ENCODE measurements at regions not wholly inside any gene's neighbourhood (a gene's known extent, or its start where the extent isn't known, plus 50 kb on each side); places are given as distances from the start of the nearest gene placed in this dataset.

- Mint-ChIP-seq H3K4me1 (ENCODE audit: low read depth) (no peaks in the 10 kb centered on the region), H3K4me3 (no peak overlapping the region), H3K27me3 (ENCODE audit: low read depth) (no peaks in the 10 kb centered on the region), H3K9me3 (no peaks in the 10 kb centered on the region), H3K36me3 (ENCODE audit: insufficient read depth) (no peaks in the 10 kb centered on the region)
- ATAC-seq (no peak), DNase-seq (no peak)
Measured at GRCh38 chr14:98059106-98059505, 1212.9 kb downstream of the BCL11B start.

- no peaks in the 10 kb centered on the region for H3K4me1 Mint-ChIP-seq (ENCODE audit: low read depth)
- no peaks in the 10 kb centered on the region for H3K9me3 Mint-ChIP-seq
- DNase-seq (no peak), ATAC-seq (no peak)
- no peak overlapping the region for H3K4me3 Mint-ChIP-seq
- H3K36me3 Mint-ChIP-seq (ENCODE audit: insufficient read depth): no peaks in the 10 kb centered on the region
- H3K27me3 Mint-ChIP-seq (ENCODE audit: low read depth): no peaks in the 10 kb centered on the region
Measured at GRCh38 chr14:98062083-98062482, 1209.9 kb downstream of the BCL11B start.

- DNase-seq (no peak), ATAC-seq (no peak)
- Mint-ChIP-seq H3K27me3 (ENCODE audit: low read depth) (no peaks in the 10 kb centered on the region), H3K4me1 (ENCODE audit: low read depth) (peaks cover 2% of the 10 kb centered on the region), H3K36me3 (ENCODE audit: insufficient read depth) (no peaks in the 10 kb centered on the region), H3K9me3 (no peaks in the 10 kb centered on the region), H3K4me3 (no peak overlapping the region)
Measured at GRCh38 chr14:98069712-98070171, 1202.3 kb downstream of the BCL11B start.

- Mint-ChIP-seq H3K4me1 (ENCODE audit: low read depth) (peaks cover 2% of the 10 kb centered on the region), H3K4me3 (no peak overlapping the region), H3K9me3 (no peaks in the 10 kb centered on the region), H3K27me3 (ENCODE audit: low read depth) (no peaks in the 10 kb centered on the region), H3K36me3 (ENCODE audit: insufficient read depth) (no peaks in the 10 kb centered on the region)
- ATAC-seq (no peak), DNase-seq (no peak)
Measured at GRCh38 chr14:98070536-98070935, 1201.5 kb downstream of the BCL11B start.

- no peaks in the 10 kb centered on the region for H3K9me3 Mint-ChIP-seq
- no peaks in the 10 kb centered on the region for H3K36me3 Mint-ChIP-seq (ENCODE audit: insufficient read depth)
- no peak overlapping the region for H3K4me3 Mint-ChIP-seq
- DNase-seq (no peak), ATAC-seq (no peak)
- peaks cover 2% of the 10 kb centered on the region for H3K4me1 Mint-ChIP-seq (ENCODE audit: low read depth)
- H3K27me3 Mint-ChIP-seq (ENCODE audit: low read depth): no peaks in the 10 kb centered on the region
Measured at GRCh38 chr14:98074111-98074510, 1197.9 kb downstream of the BCL11B start.

- H3K4me3 Mint-ChIP-seq: no peak overlapping the region
- no peaks in the 10 kb centered on the region for H3K9me3 Mint-ChIP-seq
- no peaks in the 10 kb centered on the region for H3K27me3 Mint-ChIP-seq (ENCODE audit: low read depth)
- H3K36me3 Mint-ChIP-seq (ENCODE audit: insufficient read depth): no peaks in the 10 kb centered on the region
- no peaks in the 10 kb centered on the region for H3K4me1 Mint-ChIP-seq (ENCODE audit: low read depth)
- DNase-seq (no peak), ATAC-seq (no peak)
Measured at GRCh38 chr14:98077176-98077575, 1194.8 kb downstream of the BCL11B start.

GRCh38 chr14:98082833-98083232 is 1189.2 kb downstream of the BCL11B start:
- no peak overlapping the region for H3K4me3 Mint-ChIP-seq
- H3K9me3 Mint-ChIP-seq: no peaks in the 10 kb centered on the region
- DNase-seq: no peak
- H3K4me1 Mint-ChIP-seq (ENCODE audit: low read depth): peaks cover 2% of the 10 kb centered on the region
- no peak for ATAC-seq
- no peaks in the 10 kb centered on the region for H3K27me3 Mint-ChIP-seq (ENCODE audit: low read depth)
- no peaks in the 10 kb centered on the region for H3K36me3 Mint-ChIP-seq (ENCODE audit: insufficient read depth)

GRCh38 chr14:98085751-98086150 is 1186.2 kb downstream of the BCL11B start:
- ATAC-seq (no peak), DNase-seq (no peak)
- Mint-ChIP-seq H3K36me3 (ENCODE audit: insufficient read depth) (no peaks in the 10 kb centered on the region), H3K27me3 (ENCODE audit: low read depth) (no peaks in the 10 kb centered on the region), H3K4me3 (no peak overlapping the region), H3K9me3 (no peaks in the 10 kb centered on the region), H3K4me1 (ENCODE audit: low read depth) (peaks cover 2% of the 10 kb centered on the region)

- no peaks in the 10 kb centered on the region for H3K36me3 Mint-ChIP-seq (ENCODE audit: insufficient read depth)
- no peaks in the 10 kb centered on the region for H3K9me3 Mint-ChIP-seq
- peaks cover 2% of the 10 kb centered on the region for H3K27me3 Mint-ChIP-seq (ENCODE audit: low read depth)
- ATAC-seq (no peak), DNase-seq (no peak)
- H3K4me3 Mint-ChIP-seq: no peak overlapping the region
- no peaks in the 10 kb centered on the region for H3K4me1 Mint-ChIP-seq (ENCODE audit: low read depth)
Measured at GRCh38 chr14:98093111-98093510, 1178.9 kb downstream of the BCL11B start.

- H3K4me1 Mint-ChIP-seq (ENCODE audit: low read depth): peaks cover 45% of the 10 kb centered on the region
Measured at GRCh38 chr14:98099527-98099926, 1172.5 kb downstream of the BCL11B start.

GRCh38 chr14:98101323-98101722 is 1170.7 kb downstream of the BCL11B start:
- ATAC-seq (peak; percentile 34 to 55), DNase-seq (no peak)
- peaks cover 45% of the 10 kb centered on the region for H3K4me1 Mint-ChIP-seq (ENCODE audit: low read depth)
- peaks cover 13% of the 10 kb centered on the region for H3K9me3 Mint-ChIP-seq
- H3K36me3 Mint-ChIP-seq (ENCODE audit: insufficient read depth): no peaks in the 10 kb centered on the region
- H3K27me3 Mint-ChIP-seq (ENCODE audit: low read depth): no peaks in the 10 kb centered on the region
- H3K4me3 Mint-ChIP-seq: no peak overlapping the region

More at GRCh38 chr14:98099527-98099926, 1172.5 kb downstream of the BCL11B start:
- ATAC-seq (peak; percentile 90 to 94), DNase-seq (no peak)
- Mint-ChIP-seq H3K36me3 (ENCODE audit: insufficient read depth) (no peaks in the 10 kb centered on the region), H3K9me3 (peaks cover 13% of the 10 kb centered on the region), H3K27me3 (ENCODE audit: low read depth) (peaks cover 2% of the 10 kb centered on the region), H3K4me3 (no peak overlapping the region)

GRCh38 chr14:98103705-98104104 is 1168.3 kb downstream of the BCL11B start:
- DNase-seq: no peak
- peaks cover 40% of the 10 kb centered on the region for H3K4me1 Mint-ChIP-seq (ENCODE audit: low read depth)
- H3K4me3 Mint-ChIP-seq: no peak overlapping the region
- peaks cover 13% of the 10 kb centered on the region for H3K9me3 Mint-ChIP-seq
- no peaks in the 10 kb centered on the region for H3K36me3 Mint-ChIP-seq (ENCODE audit: insufficient read depth)
- ATAC-seq: peak in 1 of 2 donors; percentile 24
- H3K27me3 Mint-ChIP-seq (ENCODE audit: low read depth): no peaks in the 10 kb centered on the region

GRCh38 chr14:98109326-98109725 is 1162.7 kb downstream of the BCL11B start:
- ATAC-seq (no peak), DNase-seq (no peak)
- no peaks in the 10 kb centered on the region for H3K36me3 Mint-ChIP-seq (ENCODE audit: insufficient read depth)
- H3K27me3 Mint-ChIP-seq (ENCODE audit: low read depth): no peaks in the 10 kb centered on the region
- no peak overlapping the region for H3K4me3 Mint-ChIP-seq
- peaks cover 11% of the 10 kb centered on the region for H3K4me1 Mint-ChIP-seq (ENCODE audit: low read depth)
- H3K9me3 Mint-ChIP-seq: no peaks in the 10 kb centered on the region

- no peaks in the 10 kb centered on the region for H3K27me3 Mint-ChIP-seq (ENCODE audit: low read depth)
- H3K4me3 Mint-ChIP-seq: no peak overlapping the region
- DNase-seq: no peak
- ATAC-seq: no peak
- peaks cover 14% of the 10 kb centered on the region for H3K4me1 Mint-ChIP-seq (ENCODE audit: low read depth)
- H3K36me3 Mint-ChIP-seq (ENCODE audit: insufficient read depth): no peaks in the 10 kb centered on the region
- no peaks in the 10 kb centered on the region for H3K9me3 Mint-ChIP-seq
Measured at GRCh38 chr14:98112194-98112780, 1159.7 kb downstream of the BCL11B start.

- no peak for DNase-seq
- Mint-ChIP-seq H3K36me3 (ENCODE audit: insufficient read depth) (no peaks in the 10 kb centered on the region), H3K27me3 (ENCODE audit: low read depth) (no peaks in the 10 kb centered on the region), H3K4me3 (no peak overlapping the region), H3K4me1 (ENCODE audit: low read depth) (peaks cover 14% of the 10 kb centered on the region), H3K9me3 (no peaks in the 10 kb centered on the region)
- no peak for ATAC-seq
Measured at GRCh38 chr14:98114122-98114895, 1157.7 kb downstream of the BCL11B start.
